Ishikawa (cell line): ENCODE measurements at regions not wholly inside any gene's neighbourhood (a gene's known extent, or its start where the extent isn't known, plus 50 kb on each side); places are given as distances from the start of the nearest gene placed in this dataset.

Experiments
- CEBPB ChIP-seq: IDR thresholded peaks from 2 replicates; pipeline ENCODE4 v1.6.1; 2012
- CREB1 ChIP-seq: IDR thresholded peaks from 2 replicates; pipeline ENCODE4 v1.6.1; 2012; ENCODE audit warnings: low read depth
- EGR1 ChIP-seq: IDR thresholded peaks from 2 replicates; pipeline ENCODE4 v1.6.1; 2012
- EP300 ChIP-seq: IDR thresholded peaks from 2 replicates; pipeline ENCODE4 v1.6.1; 2012; ENCODE audit warnings: borderline replicate concordance
- FOXM1 ChIP-seq: IDR thresholded peaks from 2 replicates; pipeline ENCODE4 v1.6.1; 2012; ENCODE audit warnings: low read depth, borderline replicate concordance
- NFIC ChIP-seq: IDR thresholded peaks from 2 replicates; pipeline ENCODE4 v1.6.1; 2012
- RAD21 ChIP-seq: IDR thresholded peaks from 2 replicates; pipeline ENCODE4 v1.6.1; 2012; ENCODE audit warnings: low read depth
- TAF1 ChIP-seq: IDR thresholded peaks from 2 replicates; pipeline ENCODE4 v1.6.1; 2012; ENCODE audit warnings: low read depth, mild to moderate bottlenecking
- TCF12 ChIP-seq: IDR thresholded peaks from 2 replicates; pipeline ENCODE4 v1.6.1; 2012; ENCODE audit warnings: low read depth
- TEAD4 ChIP-seq: IDR thresholded peaks from 2 replicates; pipeline ENCODE4 v1.6.1; 2012
- USF1 ChIP-seq: IDR thresholded peaks from 2 replicates; pipeline ENCODE4 v1.6.1; 2012
- YY1 ChIP-seq: IDR thresholded peaks from 2 replicates; pipeline ENCODE4 v1.6.1; 2012; ENCODE audit warnings: low read depth
- TF ChIP-seq, protein P1 (sequence below): IDR thresholded peaks from 2 replicates; pipeline ENCODE4 v1.6.1; 2012; ENCODE audit warnings: low read depth, mild to moderate bottlenecking
- TF ChIP-seq, protein P2 (sequence below): IDR thresholded peaks from 2 replicates; pipeline ENCODE4 v1.6.1; 2012

- TF ChIP-seq TEAD4 (no peak), EGR1 (no peak), RAD21 (no peak), EP300 (no peak), NFIC (no peak), CEBPB (no peak), CREB1 (no peak), YY1 (no peak), FOXM1 (no peak), TAF1 (no peak), TCF12 (no peak), USF1 (no peak)
- TF ChIP-seq, protein P1, sequence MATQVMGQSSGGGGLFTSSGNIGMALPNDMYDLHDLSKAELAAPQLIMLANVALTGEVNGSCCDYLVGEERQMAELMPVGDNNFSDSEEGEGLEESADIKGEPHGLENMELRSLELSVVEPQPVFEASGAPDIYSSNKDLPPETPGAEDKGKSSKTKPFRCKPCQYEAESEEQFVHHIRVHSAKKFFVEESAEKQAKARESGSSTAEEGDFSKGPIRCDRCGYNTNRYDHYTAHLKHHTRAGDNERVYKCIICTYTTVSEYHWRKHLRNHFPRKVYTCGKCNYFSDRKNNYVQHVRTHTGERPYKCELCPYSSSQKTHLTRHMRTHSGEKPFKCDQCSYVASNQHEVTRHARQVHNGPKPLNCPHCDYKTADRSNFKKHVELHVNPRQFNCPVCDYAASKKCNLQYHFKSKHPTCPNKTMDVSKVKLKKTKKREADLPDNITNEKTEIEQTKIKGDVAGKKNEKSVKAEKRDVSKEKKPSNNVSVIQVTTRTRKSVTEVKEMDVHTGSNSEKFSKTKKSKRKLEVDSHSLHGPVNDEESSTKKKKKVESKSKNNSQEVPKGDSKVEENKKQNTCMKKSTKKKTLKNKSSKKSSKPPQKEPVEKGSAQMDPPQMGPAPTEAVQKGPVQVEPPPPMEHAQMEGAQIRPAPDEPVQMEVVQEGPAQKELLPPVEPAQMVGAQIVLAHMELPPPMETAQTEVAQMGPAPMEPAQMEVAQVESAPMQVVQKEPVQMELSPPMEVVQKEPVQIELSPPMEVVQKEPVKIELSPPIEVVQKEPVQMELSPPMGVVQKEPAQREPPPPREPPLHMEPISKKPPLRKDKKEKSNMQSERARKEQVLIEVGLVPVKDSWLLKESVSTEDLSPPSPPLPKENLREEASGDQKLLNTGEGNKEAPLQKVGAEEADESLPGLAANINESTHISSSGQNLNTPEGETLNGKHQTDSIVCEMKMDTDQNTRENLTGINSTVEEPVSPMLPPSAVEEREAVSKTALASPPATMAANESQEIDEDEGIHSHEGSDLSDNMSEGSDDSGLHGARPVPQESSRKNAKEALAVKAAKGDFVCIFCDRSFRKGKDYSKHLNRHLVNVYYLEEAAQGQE = no peak
- TF ChIP-seq, protein P2, sequence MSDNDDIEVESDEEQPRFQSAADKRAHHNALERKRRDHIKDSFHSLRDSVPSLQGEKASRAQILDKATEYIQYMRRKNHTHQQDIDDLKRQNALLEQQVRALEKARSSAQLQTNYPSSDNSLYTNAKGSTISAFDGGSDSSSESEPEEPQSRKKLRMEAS = no peak
Measured at GRCh38 chr6:112934433-112935327, 587.5 kb downstream of the RFPL4B start.
